Gastroesophageal sphincter (tissue), 2 donors: ENCODE measurements at regions not wholly inside any gene's neighbourhood (a gene's known extent, or its start where the extent isn't known, plus 50 kb on each side); places are given as distances from the start of the nearest gene placed in this dataset.

Experiments
- POLR2A ChIP-seq, 2 donors: fragments of 450-650 bp; IDR thresholded peaks; one replicate each; pipeline ENCODE4 v1.6.1; 2017; ENCODE audit warnings: antibody characterized with exemption in 2 of 2, mild to moderate bottlenecking in 2 of 2, moderate library complexity in 1 of 2
- POLR2AphosphoS5 ChIP-seq: sonication (generic); formaldehyde crosslinking; IDR thresholded peaks from one replicate; pipeline ENCODE4 v1.6.1; 2017; ENCODE audit warnings: antibody characterized with exemption

- TF ChIP-seq POLR2AphosphoS5, result no peak
- no peak for TF ChIP-seq POLR2A (IDR thresholded peaks at IDR 0.05)
Measured at GRCh38 chr9:79046401-79046800, 525.4 kb upstream of the TLE4 start.
